Thymus (tissue), 11 donors: ENCODE measurements at regions not wholly inside any gene's neighbourhood (a gene's known extent, or its start where the extent isn't known, plus 50 kb on each side); places are given as distances from the start of the nearest gene placed in this dataset.

Experiments
- DNase-seq, 9 donors: peaks; one replicate each; pipeline ENCODE4 v3.0.0-alpha.2; 2013; ENCODE audit warnings: low spot score in 9 of 9, low read depth in 6 of 9, missing footprints in 1 of 9
- H3K27ac ChIP-seq, 2 donors: one replicate each; pipeline ENCODE4 v1.5.1; 2013; ENCODE audit warnings: control low read depth in 1 of 2, low read depth in 1 of 2, low read length in 1 of 2, mild to moderate bottlenecking in 1 of 2, moderate library complexity in 1 of 2
- H3K27me3 ChIP-seq, 2 donors: one replicate each; pipeline ENCODE4 v1.5.1; 2013; ENCODE audit warnings: low read length in 1 of 2; ENCODE audit not compliant: control insufficient read depth in 2 of 2, insufficient read depth in 1 of 2
- H3K36me3 ChIP-seq, 2 donors: one replicate each; pipeline ENCODE4 v1.5.1; 2013; ENCODE audit warnings: low read length in 1 of 2, mild to moderate bottlenecking in 1 of 2, moderate library complexity in 1 of 2; ENCODE audit not compliant: control insufficient read depth in 2 of 2, insufficient read depth in 2 of 2
- H3K4me1 ChIP-seq, 2 donors: one replicate each; pipeline ENCODE4 v1.5.1; 2013; ENCODE audit warnings: low read length in 2 of 2; ENCODE audit not compliant: control insufficient read depth in 2 of 2, insufficient read depth in 2 of 2
- H3K4me3 ChIP-seq, 2 donors: one replicate each; pipeline ENCODE4 v1.5.1; 2013; ENCODE audit warnings: low read length in 2 of 2, control low read depth in 1 of 2, mild to moderate bottlenecking in 1 of 2
- H3K9me3 ChIP-seq, 2 donors: one replicate each; pipeline ENCODE4 v1.5.1; 2013; ENCODE audit warnings: low read length in 1 of 2, mild to moderate bottlenecking in 1 of 2; ENCODE audit not compliant: control insufficient read depth in 2 of 2, insufficient read depth in 1 of 2
- WGBS: extraction: QIAGEN DNeasy Blood & Tissue Kit; methylation state at CpG from one replicate; pipeline ENCODE4 v1.1.7; 2013; 5-methylcytosine and 5-hydroxymethylcytosine counted together
- donor health status: healthy.

DNA sequence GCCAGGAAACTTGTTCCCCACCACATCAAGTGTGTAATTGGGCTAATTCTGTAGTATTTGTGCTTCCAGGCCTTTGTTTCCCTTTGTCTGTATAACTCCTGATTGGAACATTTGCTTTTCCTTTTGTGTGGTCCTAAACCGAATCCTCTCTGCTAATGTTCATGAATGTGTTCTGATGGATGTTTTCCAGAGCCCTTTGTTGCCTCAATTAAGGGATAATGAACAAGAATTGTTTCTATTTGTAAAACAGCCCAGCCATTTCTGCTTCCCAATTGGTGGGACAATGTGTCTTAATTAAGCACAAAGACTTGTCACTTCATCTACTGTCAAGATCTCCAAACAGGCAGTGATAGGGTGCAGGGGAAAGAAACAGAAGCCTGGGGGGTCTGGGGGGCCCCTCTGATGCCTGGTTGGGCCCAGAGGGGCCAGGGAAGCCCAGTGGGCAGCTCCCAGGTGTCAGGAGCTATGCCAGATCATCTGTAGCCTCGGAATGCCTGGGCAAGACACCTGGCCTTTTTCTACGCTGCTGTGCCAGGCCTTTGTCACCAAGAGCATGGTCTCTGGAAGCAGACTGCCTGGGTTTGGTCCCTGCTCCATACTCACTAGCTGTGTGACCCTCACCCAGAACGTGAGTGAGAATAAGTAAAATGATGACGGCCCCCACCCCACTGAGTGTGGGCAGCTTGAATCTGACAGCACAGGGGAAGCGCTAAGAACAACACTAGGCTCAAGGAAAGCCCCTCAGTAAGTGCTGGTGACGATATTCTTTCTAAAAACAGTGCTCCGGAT is 116.6 kb upstream of the PRR20G start:
- Histone ChIP-seq H3K9me3 (no peaks in the 10 kb centered on the region), H3K27me3 (no peaks in the 10 kb centered on the region), H3K27ac (no peak overlapping the region), H3K4me3 (no peak overlapping the region), H3K4me1 (no peaks in the 10 kb centered on the region), H3K36me3 (no peaks in the 10 kb centered on the region)
- DNase-seq, result no peak
- 67% methylated on average over 8 of the region's 8 CpGs for WGBS

DNA sequence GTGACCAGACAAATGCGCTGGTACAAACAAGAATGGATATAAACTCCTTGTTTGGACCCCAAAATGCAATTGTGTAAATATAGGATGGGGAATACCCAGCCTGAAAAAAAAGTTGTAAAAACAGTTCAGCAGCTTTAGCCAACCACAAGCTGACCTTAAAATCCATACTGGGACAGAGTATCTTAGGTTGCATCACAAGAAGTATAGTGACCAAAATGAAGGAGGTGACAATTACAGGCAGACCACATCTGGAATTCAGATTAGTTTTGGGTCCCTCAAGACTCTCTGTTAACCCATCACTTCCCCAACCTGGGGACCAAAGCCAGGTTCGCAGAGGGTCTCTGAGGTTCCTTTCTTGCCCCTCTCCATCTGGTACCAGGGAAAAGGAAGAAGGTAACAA is 115.9 kb upstream of the PRR20G start:
- Histone ChIP-seq H3K27me3 (no peaks in the 10 kb centered on the region), H3K4me3 (no peak overlapping the region), H3K4me1 (no peaks in the 10 kb centered on the region), H3K36me3 (no peaks in the 10 kb centered on the region), H3K9me3 (no peaks in the 10 kb centered on the region), H3K27ac (no peak overlapping the region)
- 96% methylated on average over 2 of the region's 2 CpGs for WGBS
- DNase-seq, result no peak

DNA sequence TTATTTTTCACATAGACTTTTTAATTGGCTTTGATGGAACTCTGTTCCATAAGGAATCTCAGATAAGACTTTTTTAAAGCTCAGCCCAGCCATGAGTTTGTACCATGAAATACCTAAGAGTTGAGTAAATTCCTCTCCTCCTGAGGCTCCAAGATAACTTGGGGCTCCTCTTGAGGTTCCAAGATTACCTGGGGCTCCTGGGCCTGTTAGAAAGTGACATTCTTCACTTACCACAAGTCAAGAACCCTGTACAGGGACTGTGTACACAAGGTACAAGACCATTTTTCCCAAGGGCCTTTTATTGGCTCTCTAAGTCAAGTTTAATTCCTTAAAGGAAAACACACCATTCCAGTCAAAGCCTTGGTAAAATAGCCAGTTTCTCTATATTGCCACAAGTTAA is 111.3 kb upstream of the PRR20G start:
- no peak overlapping the region for H3K27ac ChIP-seq
- H3K27me3 ChIP-seq, result peaks cover 2 to 5% of the 10 kb centered on the region in 2 donors
- no peak overlapping the region for H3K4me3 ChIP-seq
- no peaks in the 10 kb centered on the region for H3K4me1 ChIP-seq
- DNase-seq, result no peak
- no peaks in the 10 kb centered on the region for H3K9me3 ChIP-seq
- no peaks in the 10 kb centered on the region for H3K36me3 ChIP-seq

DNA sequence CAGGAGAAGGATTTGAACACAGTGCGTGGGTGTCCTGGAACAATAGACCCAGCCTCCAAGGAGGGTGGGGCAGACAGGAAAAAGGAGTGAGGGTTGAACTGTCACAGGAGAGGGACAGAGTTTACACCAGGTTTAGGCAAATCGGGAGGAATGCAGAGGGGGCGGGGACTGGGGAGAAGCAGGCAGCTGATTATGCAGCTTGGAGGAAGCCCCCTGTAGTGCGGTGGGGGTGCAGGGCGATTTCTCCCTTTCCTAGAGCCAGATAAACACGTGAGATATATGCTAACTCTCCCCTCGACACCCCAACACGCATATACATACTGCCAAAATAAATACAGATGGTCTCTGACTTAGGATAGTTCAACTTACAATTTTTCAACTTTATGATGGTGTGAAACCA is 108.6 kb upstream of the PRR20G start:
- H3K27me3 ChIP-seq, result peaks cover 2 to 5% of the 10 kb centered on the region in 2 donors
- H3K4me1 ChIP-seq, result no peaks in the 10 kb centered on the region
- no peak overlapping the region for H3K27ac ChIP-seq
- no peaks in the 10 kb centered on the region for H3K9me3 ChIP-seq
- no peak overlapping the region for H3K4me3 ChIP-seq
- WGBS, result 23% methylated on average over 8 of the region's 8 CpGs
- H3K36me3 ChIP-seq, result no peaks in the 10 kb centered on the region
- no peak for DNase-seq

DNA sequence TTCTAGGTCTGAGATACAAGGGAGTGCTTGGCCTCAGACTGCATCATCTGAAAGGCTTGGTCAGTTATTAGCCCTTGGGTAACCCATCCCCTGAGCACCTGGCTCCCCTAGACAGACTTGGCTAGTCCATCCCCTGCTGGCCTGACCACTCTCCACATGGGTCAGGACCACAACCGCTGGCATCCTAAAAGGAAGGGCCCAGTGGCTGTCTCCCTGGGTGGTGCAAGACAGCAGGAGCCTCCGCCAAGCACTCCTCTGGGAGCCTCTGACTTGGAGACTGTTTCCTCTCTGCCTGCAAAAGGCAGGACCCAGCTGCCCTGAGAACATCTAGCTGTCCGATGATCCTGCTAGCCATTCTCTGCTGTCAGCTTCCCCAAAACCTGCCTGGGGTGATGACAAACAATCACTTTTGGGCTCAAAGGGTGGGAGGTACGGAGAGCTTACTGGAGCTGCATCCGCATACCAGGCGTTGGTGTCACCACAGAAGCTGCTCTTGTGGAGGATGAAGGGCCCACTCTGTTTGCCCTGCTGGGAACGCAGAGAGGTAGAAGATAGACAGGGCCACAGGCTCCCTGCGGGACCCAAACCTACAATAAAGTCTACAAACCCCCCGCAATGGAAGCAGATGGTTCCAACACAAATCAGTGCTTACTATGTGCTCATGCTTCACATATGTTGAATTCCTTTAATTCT is 108.0 kb upstream of the PRR20G start:
- Histone ChIP-seq H3K4me3 (no peak overlapping the region), H3K36me3 (no peaks in the 10 kb centered on the region), H3K9me3 (no peaks in the 10 kb centered on the region), H3K27me3 (peaks cover 2 to 5% of the 10 kb centered on the region in 2 donors), H3K4me1 (no peaks in the 10 kb centered on the region), H3K27ac (no peak overlapping the region)
- no peak for DNase-seq
- 73% methylated on average over 9 of the region's 9 CpGs for WGBS

DNA sequence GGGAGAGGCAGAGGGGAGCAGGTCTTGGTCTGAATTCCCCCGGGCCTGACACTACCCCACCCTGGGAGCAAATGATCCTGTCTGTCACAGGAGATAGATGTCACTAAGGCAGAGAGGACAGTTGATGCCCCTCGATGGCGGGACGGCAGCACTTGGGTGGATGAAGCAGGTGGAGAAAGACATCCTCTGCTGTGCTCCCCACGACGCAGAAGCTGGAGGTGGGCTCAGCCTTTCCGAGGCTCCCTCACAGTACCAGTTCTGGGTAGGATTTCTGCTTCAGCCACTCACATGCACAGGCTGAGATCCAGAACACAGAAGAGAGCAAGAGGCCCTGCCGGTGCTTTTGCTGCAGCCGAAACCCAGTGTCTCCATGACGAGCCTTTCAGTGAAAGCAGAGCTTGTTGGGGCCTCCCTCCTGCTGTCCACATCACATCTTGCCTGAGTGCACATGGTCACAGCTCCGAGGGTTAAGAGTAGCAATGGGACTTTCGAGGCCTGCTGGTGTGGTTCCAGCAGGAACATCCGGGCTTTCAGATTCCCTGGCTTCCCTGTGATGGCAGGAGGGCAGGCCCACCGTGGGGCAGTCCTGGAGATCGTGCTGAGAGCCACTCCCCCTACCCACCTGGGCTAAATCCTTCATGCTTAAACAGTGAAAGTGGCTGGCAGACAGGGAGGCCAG is 107.3 kb upstream of the PRR20G start:
- 71% methylated on average over 15 of the region's 15 CpGs for WGBS
- Histone ChIP-seq H3K4me1 (no peaks in the 10 kb centered on the region), H3K9me3 (no peaks in the 10 kb centered on the region), H3K27ac (no peak overlapping the region), H3K4me3 (no peak overlapping the region), H3K36me3 (no peaks in the 10 kb centered on the region), H3K27me3 (peaks cover 2 to 5% of the 10 kb centered on the region in 2 donors)
- DNase-seq, result no peak

DNA sequence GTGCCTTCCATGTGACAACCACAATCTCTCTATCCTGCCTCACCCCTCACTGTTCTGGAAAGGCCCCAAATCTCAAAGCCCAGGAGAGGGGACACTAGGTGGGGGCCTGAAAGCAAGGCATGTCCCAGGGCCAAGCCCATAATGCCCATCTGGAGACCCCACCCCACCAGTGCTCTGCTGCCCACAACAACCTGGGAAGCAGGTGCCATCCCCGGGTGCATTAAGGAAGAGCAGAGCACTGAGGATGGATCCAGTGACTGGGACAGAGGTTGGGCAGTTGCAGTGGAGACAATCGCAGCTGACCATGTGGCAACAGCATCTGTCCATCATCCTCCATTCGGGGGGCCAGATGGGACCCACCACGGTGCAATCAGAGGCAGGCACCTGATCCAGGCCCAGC is 106.2 kb upstream of the PRR20G start:
- 65% methylated on average over 4 of the region's 4 CpGs for WGBS
- no peak overlapping the region for H3K27ac ChIP-seq
- peaks cover 2 to 5% of the 10 kb centered on the region in 2 donors for H3K27me3 ChIP-seq
- no peaks in the 10 kb centered on the region for H3K36me3 ChIP-seq
- no peaks in the 10 kb centered on the region for H3K9me3 ChIP-seq
- no peaks in the 10 kb centered on the region for H3K4me1 ChIP-seq
- no peak overlapping the region for H3K4me3 ChIP-seq
- no peak for DNase-seq

DNA sequence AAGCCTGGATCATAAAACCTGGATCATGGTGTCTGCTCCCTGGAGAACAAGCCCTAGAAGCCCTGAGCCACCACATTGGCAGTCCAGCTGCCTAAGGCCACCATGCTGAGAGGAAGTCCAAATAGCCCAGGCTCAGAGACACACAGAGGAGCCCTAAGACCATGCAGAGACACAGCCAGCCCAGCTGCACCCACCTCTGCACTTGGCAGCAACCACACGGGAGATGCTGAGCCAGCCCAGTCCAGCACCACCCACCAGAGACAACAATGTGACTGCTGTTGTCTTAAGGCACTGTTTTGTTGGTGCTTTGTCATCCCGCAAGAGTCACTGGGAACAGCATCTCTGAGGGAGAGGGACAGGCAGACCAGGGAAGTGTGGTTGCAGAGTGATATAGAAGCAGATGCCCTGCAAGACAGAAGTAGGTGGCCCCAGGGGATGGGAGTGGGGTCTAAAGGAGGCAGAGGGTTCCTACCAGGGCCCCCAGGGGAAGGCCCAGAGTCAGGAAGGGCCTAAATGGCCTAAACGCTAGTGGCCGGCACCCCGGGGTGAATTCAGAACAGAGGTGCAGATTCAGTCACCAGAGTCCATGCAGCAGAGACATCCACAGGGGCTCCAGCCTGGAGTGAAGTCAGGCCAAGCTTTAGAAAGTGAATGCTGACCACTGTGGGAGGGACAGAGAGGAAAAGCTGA is 105.4 kb upstream of the PRR20G start:
- WGBS, result 89% methylated on average over 5 of the region's 5 CpGs
- no peak overlapping the region for H3K27ac ChIP-seq
- DNase-seq, result no peak

DNA sequence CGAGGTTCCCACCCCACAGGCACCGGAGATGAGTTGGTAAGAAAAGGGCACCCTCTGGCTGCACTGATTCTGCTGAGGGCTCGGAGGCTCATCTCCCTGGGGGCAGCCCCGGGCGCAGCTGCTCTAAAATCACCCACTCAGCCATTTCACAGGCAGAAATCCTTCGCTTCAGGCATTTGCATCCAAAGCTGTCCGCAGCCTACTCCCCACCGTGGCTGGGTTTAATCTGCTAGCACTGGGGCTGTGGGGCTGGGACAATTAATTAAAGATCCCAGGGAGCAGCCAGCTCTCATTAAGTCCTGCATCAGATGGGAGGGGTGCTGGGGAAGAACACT is 104.3 kb upstream of the PRR20G start:
- peaks cover 0 to 1% of the 10 kb centered on the region in 2 donors for H3K9me3 ChIP-seq
- WGBS, result 84% methylated on average over 8 of the region's 8 CpGs
- H3K27me3 ChIP-seq, result peaks cover 2 to 5% of the 10 kb centered on the region in 2 donors
- DNase-seq, result no peak
- no peak overlapping the region for H3K27ac ChIP-seq
- H3K4me3 ChIP-seq, result no peak overlapping the region
- no peaks in the 10 kb centered on the region for H3K36me3 ChIP-seq
- H3K4me1 ChIP-seq, result no peaks in the 10 kb centered on the region

More for the DNA sequence above, 105.4 kb upstream of the PRR20G start:
- Histone ChIP-seq H3K9me3 (peaks cover 0 to 1% of the 10 kb centered on the region in 2 donors), H3K4me3 (no peak overlapping the region), H3K36me3 (no peaks in the 10 kb centered on the region), H3K27me3 (peaks cover 2 to 5% of the 10 kb centered on the region in 2 donors), H3K4me1 (no peaks in the 10 kb centered on the region)
